ENCODE measurements at regions not wholly inside any gene's neighbourhood (a gene's known extent, or its start where the extent isn't known, plus 50 kb on each side); places are given as distances from the start of the nearest gene placed in this dataset.
A peak's percentile ranks its signal among the peaks of the same experiment; 100 is the strongest.

DNA sequence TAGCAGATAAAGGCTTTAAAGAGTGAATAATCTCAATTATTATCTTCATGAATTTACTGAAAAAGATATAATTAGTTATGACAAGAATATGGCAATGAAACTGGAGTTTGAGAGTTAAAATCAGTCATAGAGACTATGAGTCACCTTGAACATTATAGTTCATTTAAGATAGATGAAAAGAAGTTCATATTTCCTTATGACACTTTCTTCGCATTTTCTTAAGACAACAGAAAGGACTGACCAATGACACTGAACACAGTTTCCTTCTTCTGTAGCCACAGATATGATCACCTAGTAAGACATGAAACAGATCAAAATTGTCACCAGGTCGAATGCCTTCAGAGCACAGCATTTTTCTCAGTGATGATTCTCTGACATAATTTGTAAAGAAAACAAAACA is 202.1 kb downstream of the KLF12 start:
- H3K27me3 ChIP-seq (replicated peaks; ENCODE audit: control insufficient read depth, insufficient read depth, low read length) = no peaks in the 10 kb centered on the region

DNA sequence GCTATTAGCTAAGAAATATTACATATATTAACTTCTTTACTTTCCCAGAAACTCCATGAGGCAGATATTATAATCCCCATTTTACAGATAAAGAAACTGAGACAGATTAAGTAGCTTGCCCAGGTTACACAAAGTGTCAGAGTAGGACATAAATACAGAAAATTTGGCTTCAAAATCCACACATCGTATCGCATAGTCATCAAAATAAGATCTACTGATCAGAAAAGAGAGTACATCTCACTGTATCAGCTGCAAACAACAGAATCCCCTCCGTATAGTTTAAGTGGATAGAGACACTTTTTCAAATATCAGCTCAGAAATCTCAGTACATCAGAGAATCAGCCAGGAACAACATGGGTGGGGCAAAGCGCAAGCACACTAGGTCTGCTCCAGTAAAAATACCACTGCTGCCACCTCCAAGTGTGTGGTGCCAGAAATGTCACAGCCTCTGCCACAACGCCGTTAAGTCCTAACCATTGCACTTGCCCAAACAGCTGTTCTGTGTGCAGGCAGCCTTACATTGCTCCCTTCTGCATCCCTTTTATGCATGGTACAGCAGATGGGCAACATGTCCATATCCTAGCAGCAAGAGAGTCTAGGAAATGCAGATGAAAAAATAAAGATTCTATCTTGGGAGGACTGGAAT is 204.8 kb downstream of the KLF12 start:
- DNase-seq (ENCODE audit: extremely low read depth, insufficient read length) = no peak
- H3K36me3 ChIP-seq (ENCODE audit: control insufficient read depth, insufficient read depth, low read length) = no peaks in the 10 kb centered on the region; the same call in 1 of the 2 replicates
- no peak overlapping the region for H3K4me3 ChIP-seq (replicated peaks; ENCODE audit: low read depth, low read length)
- H3K27me3 ChIP-seq (replicated peaks; ENCODE audit: control insufficient read depth, insufficient read depth, low read length) = no peaks in the 10 kb centered on the region
- TF ChIP-seq, protein P1, sequence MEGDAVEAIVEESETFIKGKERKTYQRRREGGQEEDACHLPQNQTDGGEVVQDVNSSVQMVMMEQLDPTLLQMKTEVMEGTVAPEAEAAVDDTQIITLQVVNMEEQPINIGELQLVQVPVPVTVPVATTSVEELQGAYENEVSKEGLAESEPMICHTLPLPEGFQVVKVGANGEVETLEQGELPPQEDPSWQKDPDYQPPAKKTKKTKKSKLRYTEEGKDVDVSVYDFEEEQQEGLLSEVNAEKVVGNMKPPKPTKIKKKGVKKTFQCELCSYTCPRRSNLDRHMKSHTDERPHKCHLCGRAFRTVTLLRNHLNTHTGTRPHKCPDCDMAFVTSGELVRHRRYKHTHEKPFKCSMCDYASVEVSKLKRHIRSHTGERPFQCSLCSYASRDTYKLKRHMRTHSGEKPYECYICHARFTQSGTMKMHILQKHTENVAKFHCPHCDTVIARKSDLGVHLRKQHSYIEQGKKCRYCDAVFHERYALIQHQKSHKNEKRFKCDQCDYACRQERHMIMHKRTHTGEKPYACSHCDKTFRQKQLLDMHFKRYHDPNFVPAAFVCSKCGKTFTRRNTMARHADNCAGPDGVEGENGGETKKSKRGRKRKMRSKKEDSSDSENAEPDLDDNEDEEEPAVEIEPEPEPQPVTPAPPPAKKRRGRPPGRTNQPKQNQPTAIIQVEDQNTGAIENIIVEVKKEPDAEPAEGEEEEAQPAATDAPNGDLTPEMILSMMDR (IDR thresholded peaks at IDR 0.05; ENCODE audit: insufficient read depth, low read length, poor library complexity, severe bottlenecking) = no peak

More for the DNA sequence above, 202.1 kb downstream of the KLF12 start:
- TF ChIP-seq, protein P1 (IDR thresholded peaks at IDR 0.05; ENCODE audit: insufficient read depth, low read length, poor library complexity, severe bottlenecking) = no peak
- no peak overlapping the region for H3K4me3 ChIP-seq (replicated peaks; ENCODE audit: low read depth, low read length)
- H3K36me3 ChIP-seq (ENCODE audit: control insufficient read depth, insufficient read depth, low read length) = no peaks in the 10 kb centered on the region; the same call in 1 of the 2 replicates
- no peak for DNase-seq (ENCODE audit: extremely low read depth, insufficient read length)

DNA sequence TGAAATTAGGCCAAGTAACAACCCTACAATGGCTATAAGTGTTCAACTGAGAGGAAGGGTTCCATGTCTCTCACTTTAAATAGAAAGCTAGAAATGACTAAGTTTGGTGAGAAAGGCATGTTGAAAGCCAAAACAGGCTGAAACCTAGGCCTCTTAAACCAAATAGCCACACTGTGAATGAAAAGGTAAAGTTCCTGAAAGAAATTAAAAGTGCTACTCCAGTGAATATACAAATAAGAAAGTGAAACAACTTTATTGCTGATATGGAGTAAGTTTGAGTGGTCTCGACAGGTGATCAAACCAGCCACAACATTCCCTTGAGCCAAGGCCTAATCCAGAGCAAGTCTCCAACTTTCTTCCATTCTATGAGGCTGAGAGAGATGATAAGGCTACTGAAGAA is 209.6 kb downstream of the KLF12 start:
- Histone ChIP-seq H3K36me3 (ENCODE audit: control insufficient read depth, insufficient read depth, low read length) (no peaks in the 10 kb centered on the region; the same call in 1 of the 2 replicates), H3K4me3 (replicated peaks; ENCODE audit: low read depth, low read length) (no peak overlapping the region), H3K27me3 (replicated peaks; ENCODE audit: control insufficient read depth, insufficient read depth, low read length) (no peaks in the 10 kb centered on the region)
- peak; percentile 13 for DNase-seq (ENCODE audit: extremely low read depth, insufficient read length)
- TF ChIP-seq, protein P1 (IDR thresholded peaks at IDR 0.05; ENCODE audit: insufficient read depth, low read length, poor library complexity, severe bottlenecking) = no peak

DNA sequence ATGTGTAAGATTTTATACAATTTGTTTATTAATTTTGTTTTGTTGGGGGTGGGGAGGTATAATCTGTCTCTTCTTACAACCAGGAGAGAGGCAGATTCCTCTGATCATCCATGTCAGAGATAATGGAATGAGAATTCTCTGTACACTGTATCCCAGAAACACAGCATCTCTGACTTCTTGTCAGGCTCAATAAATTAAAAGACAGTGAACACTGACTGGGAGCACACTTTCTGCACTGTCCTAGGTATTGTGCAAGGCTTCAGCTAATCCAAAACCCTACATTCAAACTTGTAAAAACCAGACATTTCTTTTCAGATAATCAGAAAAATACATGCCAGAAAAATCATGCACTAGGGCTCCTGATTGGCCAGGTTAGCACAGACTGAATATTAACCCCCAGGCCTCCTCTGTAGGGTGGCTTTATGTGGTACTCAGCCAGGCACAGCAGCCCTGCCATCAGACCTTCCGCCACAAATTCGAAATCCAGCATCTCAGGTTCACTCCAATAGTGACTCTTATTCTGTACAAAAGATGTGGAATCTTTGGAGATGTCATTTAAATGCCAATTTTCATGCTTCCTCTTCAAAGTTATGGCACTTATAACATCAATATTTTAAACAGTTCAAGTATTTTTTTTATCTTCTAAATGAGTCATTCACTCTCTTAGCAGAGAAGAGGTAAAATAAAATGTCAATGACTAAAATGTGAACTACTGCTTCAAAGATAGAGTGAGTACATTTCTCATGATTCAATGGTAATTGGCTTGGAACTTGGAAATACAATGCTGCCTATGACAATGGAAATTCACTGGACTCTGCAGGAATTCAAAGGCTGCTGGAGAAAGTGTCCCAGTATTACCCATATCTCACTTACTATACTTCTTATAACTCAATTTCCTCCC is 211.5 kb downstream of the KLF12 start:
- Histone ChIP-seq H3K4me3 (replicated peaks; ENCODE audit: low read depth, low read length) (no peak overlapping the region), H3K36me3 (ENCODE audit: control insufficient read depth, insufficient read depth, low read length) (no peaks in the 10 kb centered on the region), H3K27me3 (replicated peaks; ENCODE audit: control insufficient read depth, insufficient read depth, low read length) (no peaks in the 10 kb centered on the region)
- DNase-seq (ENCODE audit: extremely low read depth, insufficient read length) = no peak
- TF ChIP-seq, protein P1 (IDR thresholded peaks at IDR 0.05; ENCODE audit: insufficient read depth, low read length, poor library complexity, severe bottlenecking) = no peak

DNA sequence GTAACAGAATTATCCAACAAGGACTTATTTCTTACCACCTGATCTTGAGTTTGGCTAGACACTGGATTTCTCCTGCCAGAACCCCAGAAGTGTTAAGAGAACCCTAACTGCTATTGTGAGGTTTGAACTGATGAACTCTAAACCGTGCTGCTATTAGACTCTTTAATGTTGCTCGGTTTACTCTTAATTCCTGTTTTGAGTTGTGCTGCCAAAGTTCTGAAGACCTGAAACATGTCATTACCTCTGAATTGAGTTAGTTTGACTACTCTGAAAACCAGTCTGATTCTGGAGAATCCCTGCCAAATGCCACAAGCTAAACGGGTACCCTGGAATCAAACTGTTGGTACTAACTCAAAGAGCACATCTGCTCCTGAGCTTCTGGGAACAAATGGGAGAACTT is 215.5 kb downstream of the KLF12 start:
- no peaks in the 10 kb centered on the region for H3K27me3 ChIP-seq (replicated peaks; ENCODE audit: control insufficient read depth, insufficient read depth, low read length)
- no peak overlapping the region for H3K4me3 ChIP-seq (replicated peaks; ENCODE audit: low read depth, low read length)
- no peak for DNase-seq (ENCODE audit: extremely low read depth, insufficient read length)
- no peaks in the 10 kb centered on the region for H3K36me3 ChIP-seq (ENCODE audit: control insufficient read depth, insufficient read depth, low read length)
- TF ChIP-seq, protein P1 (IDR thresholded peaks at IDR 0.05; ENCODE audit: insufficient read depth, low read length, poor library complexity, severe bottlenecking) = no peak
